Upper lobe of left lung (tissue), 4 donors: ENCODE measurements at regions not wholly inside any gene's neighbourhood (a gene's known extent, or its start where the extent isn't known, plus 50 kb on each side); places are given as distances from the start of the nearest gene placed in this dataset.

ENCODE experiments used
- POLR2A ChIP-seq, 4 donors: fragments of 450-650 bp; IDR thresholded peaks; one replicate each; pipeline ENCODE4 v1.5.1; 2016 to 2017; ENCODE audit warnings: antibody characterized with exemption in 4 of 4, mild to moderate bottlenecking in 2 of 4
- POLR2AphosphoS5 ChIP-seq, 2 donors: sonication (generic); formaldehyde crosslinking; IDR thresholded peaks; one replicate each; pipeline ENCODE4 v1.5.1; 2017; ENCODE audit warnings: antibody characterized with exemption in 2 of 2
- TF ChIP-seq, protein P1 (sequence below), 6 experiments: fragments of 450-650 bp in 4 of 6; fragments of 200-600 bp in 2 of 6; sonication (generic) in 2 of 6; IDR thresholded peaks; one replicate each; pipeline ENCODE4 v1.5.1; 2016 to 2019; ENCODE audit warnings: antibody characterized with exemption in 6 of 6

DNA sequence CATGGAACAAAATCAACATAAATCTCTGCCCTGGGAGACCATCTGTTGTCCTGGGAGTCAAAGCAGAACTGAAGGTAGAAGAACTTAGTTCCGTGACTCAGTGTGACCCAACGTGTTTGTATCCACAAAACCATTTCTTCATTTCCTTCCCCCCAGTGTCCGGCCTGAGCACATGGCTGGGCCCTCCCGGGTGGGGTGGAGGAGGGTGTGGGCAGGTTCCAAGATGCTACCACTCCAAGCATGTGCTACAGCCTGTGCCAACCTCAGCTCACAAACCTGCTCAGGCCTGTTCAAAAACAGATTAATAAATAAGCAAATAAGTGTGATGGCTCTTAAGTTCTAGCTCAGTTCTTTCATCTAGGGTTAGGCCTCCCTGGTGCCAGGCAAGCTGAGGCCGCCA, 55.3 kb downstream of the SHANK2 start:
- TF ChIP-seq, protein P1, sequence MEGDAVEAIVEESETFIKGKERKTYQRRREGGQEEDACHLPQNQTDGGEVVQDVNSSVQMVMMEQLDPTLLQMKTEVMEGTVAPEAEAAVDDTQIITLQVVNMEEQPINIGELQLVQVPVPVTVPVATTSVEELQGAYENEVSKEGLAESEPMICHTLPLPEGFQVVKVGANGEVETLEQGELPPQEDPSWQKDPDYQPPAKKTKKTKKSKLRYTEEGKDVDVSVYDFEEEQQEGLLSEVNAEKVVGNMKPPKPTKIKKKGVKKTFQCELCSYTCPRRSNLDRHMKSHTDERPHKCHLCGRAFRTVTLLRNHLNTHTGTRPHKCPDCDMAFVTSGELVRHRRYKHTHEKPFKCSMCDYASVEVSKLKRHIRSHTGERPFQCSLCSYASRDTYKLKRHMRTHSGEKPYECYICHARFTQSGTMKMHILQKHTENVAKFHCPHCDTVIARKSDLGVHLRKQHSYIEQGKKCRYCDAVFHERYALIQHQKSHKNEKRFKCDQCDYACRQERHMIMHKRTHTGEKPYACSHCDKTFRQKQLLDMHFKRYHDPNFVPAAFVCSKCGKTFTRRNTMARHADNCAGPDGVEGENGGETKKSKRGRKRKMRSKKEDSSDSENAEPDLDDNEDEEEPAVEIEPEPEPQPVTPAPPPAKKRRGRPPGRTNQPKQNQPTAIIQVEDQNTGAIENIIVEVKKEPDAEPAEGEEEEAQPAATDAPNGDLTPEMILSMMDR (IDR thresholded peaks at IDR 0.05) = no peak
- TF ChIP-seq POLR2A (IDR thresholded peaks at IDR 0.05) (no peak), POLR2AphosphoS5 (IDR thresholded peaks at IDR 0.05) (no peak)
